DND-41 (cell line): ENCODE measurements at regions not wholly inside any gene's neighbourhood (a gene's known extent, or its start where the extent isn't known, plus 50 kb on each side); places are given as distances from the start of the nearest gene placed in this dataset.

Source experiments
- ATAC-seq: fragments of 200-7000 bp; cut with Tn5 transposase; 3 replicates; pipeline ENCODE4 v1.9.1; 2021; ENCODE audit warnings: low read depth; ENCODE audit not compliant: insufficient read depth
- DNase-seq: peaks from one replicate; pipeline ENCODE4 v3.0.0-alpha.2; 2020
- H2AFZ ChIP-seq: 2 replicates; pipeline ENCODE4 v1.6.0; 2012; ENCODE audit warnings: low read depth, low read length
- H3K27ac ChIP-seq: 2 replicates; pipeline ENCODE4 v1.5.1; 2012; ENCODE audit warnings: low read length, inconsistent platforms
- H3K27me3 ChIP-seq: fragments of 200-600 bp; sonication (generic); 2 replicates; pipeline ENCODE4 v1.6.0; 2012; ENCODE audit warnings: low read length, mild to moderate bottlenecking, inconsistent platforms; ENCODE audit not compliant: insufficient read depth, poor library complexity
- H3K36me3 ChIP-seq: 2 replicates; pipeline ENCODE4 v1.5.1; 2012; ENCODE audit warnings: low read length, inconsistent platforms; ENCODE audit not compliant: insufficient read depth
- H3K4me1 ChIP-seq: 2 replicates; pipeline ENCODE4 v1.5.1; 2012; ENCODE audit warnings: mild to moderate bottlenecking, low read length; ENCODE audit not compliant: insufficient read depth
- H3K4me2 ChIP-seq: 2 replicates; pipeline ENCODE4 v1.6.0; 2012; ENCODE audit warnings: mild to moderate bottlenecking, moderate library complexity, low read length, inconsistent platforms; ENCODE audit not compliant: insufficient read depth
- H3K4me3 ChIP-seq, 2 experiments: fragments of 200-600 bp in 1 of 2; shearing (Covaris generic) in 1 of 2; 2 replicates each; pipeline ENCODE4 v1.5.1; 2012 to 2016; ENCODE audit warnings: inconsistent platforms in 2 of 2, low read length in 2 of 2, mild to moderate bottlenecking in 2 of 2, low read depth in 1 of 2, moderate library complexity in 1 of 2
- H3K79me2 ChIP-seq: 2 replicates; pipeline ENCODE4 v1.6.0; 2012; ENCODE audit warnings: low read length, inconsistent platforms; ENCODE audit not compliant: insufficient read depth
- H3K9ac ChIP-seq: 2 replicates; pipeline ENCODE4 v1.6.0; 2012; ENCODE audit warnings: low read depth, mild to moderate bottlenecking, inconsistent platforms, low read length, moderate library complexity
- H3K9me3 ChIP-seq: 2 replicates; pipeline ENCODE4 v1.5.1; 2012; ENCODE audit warnings: low read length, moderate library complexity, mild to moderate bottlenecking, inconsistent platforms; ENCODE audit not compliant: insufficient read depth, severe bottlenecking
- H4K20me1 ChIP-seq: 2 replicates; pipeline ENCODE4 v1.6.0; 2012; ENCODE audit warnings: low read length; ENCODE audit not compliant: insufficient read depth
- EZH2 ChIP-seq: IDR thresholded peaks from 3 replicates; pipeline ENCODE4 v1.6.1; 2012; ENCODE audit warnings: borderline replicate concordance, low read depth, mild to moderate bottlenecking, moderate library complexity, low read length, inconsistent platforms; ENCODE audit not compliant: severe bottlenecking
- TF ChIP-seq, protein P1 (sequence below): IDR thresholded peaks from 2 replicates; pipeline ENCODE4 v1.5.1; 2012; ENCODE audit warnings: borderline replicate concordance, low read length, moderate library complexity, mild to moderate bottlenecking; ENCODE audit not compliant: poor library complexity, severe bottlenecking; ENCODE audit errors: extremely low read depth

DNA sequence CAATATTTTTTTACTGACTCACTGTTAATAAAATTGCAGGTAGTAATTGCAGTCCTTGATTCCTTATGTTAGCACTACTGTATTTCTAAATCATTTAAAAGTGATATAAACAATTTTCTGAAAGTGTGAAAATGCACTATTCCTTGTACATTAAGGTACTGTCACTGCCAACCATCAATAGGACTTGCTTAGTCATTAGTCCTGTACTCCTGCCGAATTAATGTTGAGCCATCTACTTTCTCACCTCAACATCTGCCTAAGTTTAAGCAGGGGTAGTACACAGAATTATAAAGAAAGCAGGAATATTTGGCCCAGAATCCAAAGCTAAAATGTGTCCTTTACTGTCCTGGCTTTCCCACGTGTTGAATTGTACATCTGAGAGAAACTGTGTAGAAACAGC, 87.0 kb upstream of the TRPC3 start:
- TF ChIP-seq EZH2, result no peak
- TF ChIP-seq, protein P1, sequence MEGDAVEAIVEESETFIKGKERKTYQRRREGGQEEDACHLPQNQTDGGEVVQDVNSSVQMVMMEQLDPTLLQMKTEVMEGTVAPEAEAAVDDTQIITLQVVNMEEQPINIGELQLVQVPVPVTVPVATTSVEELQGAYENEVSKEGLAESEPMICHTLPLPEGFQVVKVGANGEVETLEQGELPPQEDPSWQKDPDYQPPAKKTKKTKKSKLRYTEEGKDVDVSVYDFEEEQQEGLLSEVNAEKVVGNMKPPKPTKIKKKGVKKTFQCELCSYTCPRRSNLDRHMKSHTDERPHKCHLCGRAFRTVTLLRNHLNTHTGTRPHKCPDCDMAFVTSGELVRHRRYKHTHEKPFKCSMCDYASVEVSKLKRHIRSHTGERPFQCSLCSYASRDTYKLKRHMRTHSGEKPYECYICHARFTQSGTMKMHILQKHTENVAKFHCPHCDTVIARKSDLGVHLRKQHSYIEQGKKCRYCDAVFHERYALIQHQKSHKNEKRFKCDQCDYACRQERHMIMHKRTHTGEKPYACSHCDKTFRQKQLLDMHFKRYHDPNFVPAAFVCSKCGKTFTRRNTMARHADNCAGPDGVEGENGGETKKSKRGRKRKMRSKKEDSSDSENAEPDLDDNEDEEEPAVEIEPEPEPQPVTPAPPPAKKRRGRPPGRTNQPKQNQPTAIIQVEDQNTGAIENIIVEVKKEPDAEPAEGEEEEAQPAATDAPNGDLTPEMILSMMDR, result no peak
- no peak for ATAC-seq
- no peaks in the 10 kb centered on the region for H3K9me3 ChIP-seq
- no peak overlapping the region for H2AFZ ChIP-seq
- no peaks in the 10 kb centered on the region for H3K4me1 ChIP-seq
- no peaks in the 10 kb centered on the region for H3K79me2 ChIP-seq
- H3K27me3 ChIP-seq, result peaks cover 13% of the 10 kb centered on the region
- no peak overlapping the region for H3K27ac ChIP-seq
- no peak overlapping the region for H3K9ac ChIP-seq
- H3K4me3 ChIP-seq, result no peak overlapping the region
- DNase-seq, result no peak
- H3K4me2 ChIP-seq, result no peak overlapping the region
- no peaks in the 10 kb centered on the region for H3K36me3 ChIP-seq
- H4K20me1 ChIP-seq, result no peaks in the 10 kb centered on the region

DNA sequence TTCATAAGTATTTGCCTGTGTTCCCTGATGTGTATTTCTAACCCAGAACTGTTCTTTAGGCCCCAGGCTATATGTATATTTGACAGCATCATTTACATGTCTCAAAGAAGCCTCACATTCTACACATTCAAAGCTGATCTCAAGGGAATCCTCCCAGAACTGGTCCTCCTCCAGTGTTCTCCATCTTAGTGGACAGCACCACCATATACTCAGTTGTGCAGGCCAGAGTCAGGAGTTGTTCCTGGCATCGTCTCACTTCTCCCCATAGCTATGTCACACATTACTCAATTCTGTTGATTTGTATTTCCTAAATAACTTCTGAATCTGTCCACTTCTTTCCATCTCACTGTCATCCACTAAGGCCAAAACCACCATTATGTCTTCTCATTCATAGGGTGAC, 82.8 kb upstream of the TRPC3 start:
- Histone ChIP-seq H3K27me3 (peaks cover 7% of the 10 kb centered on the region), H2AFZ (no peak overlapping the region), H3K4me2 (no peak overlapping the region), H3K79me2 (no peaks in the 10 kb centered on the region), H3K27ac (no peak overlapping the region), H3K36me3 (no peaks in the 10 kb centered on the region), H4K20me1 (no peaks in the 10 kb centered on the region), H3K4me3 (no peak overlapping the region), H3K9me3 (no peaks in the 10 kb centered on the region), H3K4me1 (no peaks in the 10 kb centered on the region), H3K9ac (no peak overlapping the region)
- no peak for TF ChIP-seq EZH2
- no peak for ATAC-seq
- no peak for DNase-seq

DNA sequence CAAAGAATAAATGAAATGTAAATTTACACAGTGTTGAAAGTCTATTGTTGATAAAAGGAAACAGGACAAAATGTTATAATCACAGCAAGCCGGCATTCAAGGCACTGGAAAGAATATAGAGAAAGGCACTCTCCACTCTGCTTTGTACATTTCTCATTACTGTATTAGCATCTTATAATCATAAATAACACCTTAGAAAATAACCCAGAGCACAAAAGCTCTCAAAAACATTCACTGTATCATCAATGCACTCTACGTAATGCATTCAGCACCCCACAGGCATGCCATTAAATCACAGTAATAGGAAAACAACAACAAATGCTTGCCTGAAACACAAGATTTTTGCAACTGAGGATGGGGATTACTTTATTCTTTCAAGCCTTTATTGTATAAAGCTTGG, 75.3 kb upstream of the TRPC3 start:
- Histone ChIP-seq H3K4me3 (no peak overlapping the region), H3K9me3 (no peaks in the 10 kb centered on the region), H3K9ac (no peak overlapping the region), H3K79me2 (no peaks in the 10 kb centered on the region), H3K36me3 (no peaks in the 10 kb centered on the region), H4K20me1 (no peaks in the 10 kb centered on the region), H3K27me3 (peaks cover 3% of the 10 kb centered on the region), H3K4me1 (no peaks in the 10 kb centered on the region), H2AFZ (no peak overlapping the region), H3K4me2 (no peak overlapping the region), H3K27ac (no peak overlapping the region)
- TF ChIP-seq, protein P1, result no peak
- no peak for TF ChIP-seq EZH2
- no peak for DNase-seq
- no peak for ATAC-seq

DNA sequence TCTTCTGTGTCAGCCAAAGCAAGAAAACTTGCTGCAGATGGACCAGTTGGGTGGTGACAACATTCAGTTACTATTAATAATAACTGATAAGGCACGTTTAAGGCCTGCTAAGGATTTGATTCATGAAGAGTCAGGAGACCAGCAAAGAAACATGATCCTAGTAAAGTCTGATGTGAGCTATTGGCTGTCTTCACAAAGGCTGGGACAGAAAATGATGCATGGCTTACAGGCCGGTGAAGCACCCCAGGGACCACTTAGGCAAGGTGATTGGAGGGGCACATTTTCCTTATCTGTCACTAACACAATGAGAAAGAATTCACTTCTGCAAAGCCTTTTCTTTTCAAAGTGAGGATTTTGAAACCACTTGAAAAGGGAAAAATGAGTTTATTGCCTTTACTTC, 65.4 kb upstream of the TRPC3 start:
- H3K27ac ChIP-seq, result no peak overlapping the region
- H4K20me1 ChIP-seq, result no peaks in the 10 kb centered on the region
- DNase-seq (no peak), ATAC-seq (no peak)
- H2AFZ ChIP-seq, result no peak overlapping the region
- no peak overlapping the region for H3K4me2 ChIP-seq
- no peaks in the 10 kb centered on the region for H3K9me3 ChIP-seq
- H3K79me2 ChIP-seq, result no peaks in the 10 kb centered on the region
- no peaks in the 10 kb centered on the region for H3K36me3 ChIP-seq
- H3K27me3 ChIP-seq, result no peaks in the 10 kb centered on the region
- H3K4me3 ChIP-seq, result no peak overlapping the region
- TF ChIP-seq EZH2, result no peak
- TF ChIP-seq, protein P1, result no peak
- no peak overlapping the region for H3K9ac ChIP-seq
- H3K4me1 ChIP-seq, result no peaks in the 10 kb centered on the region
